Natural killer cell (primary cell): ENCODE measurements at regions not wholly inside any gene's neighbourhood (a gene's known extent, or its start where the extent isn't known, plus 50 kb on each side); places are given as distances from the start of the nearest gene placed in this dataset.

ENCODE experiments used
- ATAC-seq, 3 donors: fragments of 150-1000 bp in 2 of 3; fragments of 200-7000 bp in 1 of 3; cut with Tn5 transposase; 1 replicate in 1 of 3; 2 replicates in 2 of 3; pipeline ENCODE4 v1.10.0; 2021; ENCODE audit warnings: mild to moderate bottlenecking in 2 of 3, moderate library complexity in 2 of 3
- DNase-seq, 2 donors: peaks; one replicate each; pipeline versions ENCODE4 v3.0.0 to v3.0.0-alpha.2; 2013 to 2021; ENCODE audit warnings: mixed read lengths in 1 of 2
- H3K27ac ChIP-seq: one replicate; pipeline ENCODE4 v1.5.1; 2013; ENCODE audit warnings: mild to moderate bottlenecking, low read length
- H3K27me3 ChIP-seq: one replicate; pipeline ENCODE4 v1.6.1; 2013; ENCODE audit warnings: low read length; ENCODE audit not compliant: control insufficient read depth, insufficient read depth
- H3K36me3 ChIP-seq: one replicate; pipeline ENCODE4 v1.6.1; 2013; ENCODE audit warnings: low read length; ENCODE audit not compliant: control insufficient read depth, insufficient read depth
- H3K4me1 ChIP-seq: one replicate; pipeline ENCODE4 v1.6.1; 2013; ENCODE audit warnings: low read length; ENCODE audit not compliant: control insufficient read depth, insufficient read depth
- H3K4me3 ChIP-seq: one replicate; pipeline ENCODE4 v1.5.1; 2013; ENCODE audit warnings: low read length
- H3K9me3 ChIP-seq: one replicate; pipeline ENCODE4 v1.6.1; 2013; ENCODE audit warnings: low read length; ENCODE audit not compliant: control insufficient read depth, insufficient read depth
- H3K27ac Mint-ChIP-seq, 2 donors: one replicate each; pipeline ENCODE4 v1.8.0; 2022; ENCODE audit warnings: mild to moderate bottlenecking in 2 of 2, mixed read lengths in 2 of 2, moderate library complexity in 1 of 2
- H3K27me3 Mint-ChIP-seq, 2 donors: one replicate each; pipeline ENCODE4 v1.8.0; 2022; ENCODE audit warnings: low read depth in 2 of 2, mixed read lengths in 2 of 2
- H3K36me3 Mint-ChIP-seq: one replicate; pipeline ENCODE4 v1.8.0; 2022; ENCODE audit warnings: mixed read lengths
- H3K4me1 Mint-ChIP-seq, 2 donors: one replicate each; pipeline ENCODE4 v1.8.0; 2022; ENCODE audit warnings: mixed read lengths in 2 of 2
- H3K4me3 Mint-ChIP-seq: one replicate; pipeline ENCODE4 v1.8.0; 2022; ENCODE audit warnings: mild to moderate bottlenecking, moderate library complexity, mixed read lengths
- H3K9me3 Mint-ChIP-seq, 2 donors: one replicate each; pipeline ENCODE4 v1.8.0; 2022; ENCODE audit warnings: mixed read lengths in 2 of 2
- WGBS: methylation state at CpG from one replicate; pipeline ENCODE4 v1.1.7; 2013; ENCODE audit warnings: missing lambda C conversion rate; ENCODE audit not compliant: insufficient coverage; 5-methylcytosine and 5-hydroxymethylcytosine counted together
- intact Hi-C: fragments of 100-400 bp; cut with micrococcal nuclease; formaldehyde crosslinking; loops from one replicate; pipeline ENCODE4 v1.14.2; 2022
- TF ChIP-seq, protein P1 (sequence below): fragments of 200-600 bp; IDR thresholded peaks from one replicate; pipeline ENCODE4 v1.8.0; 2022; ENCODE audit warnings: antibody characterized with exemption

DNA sequence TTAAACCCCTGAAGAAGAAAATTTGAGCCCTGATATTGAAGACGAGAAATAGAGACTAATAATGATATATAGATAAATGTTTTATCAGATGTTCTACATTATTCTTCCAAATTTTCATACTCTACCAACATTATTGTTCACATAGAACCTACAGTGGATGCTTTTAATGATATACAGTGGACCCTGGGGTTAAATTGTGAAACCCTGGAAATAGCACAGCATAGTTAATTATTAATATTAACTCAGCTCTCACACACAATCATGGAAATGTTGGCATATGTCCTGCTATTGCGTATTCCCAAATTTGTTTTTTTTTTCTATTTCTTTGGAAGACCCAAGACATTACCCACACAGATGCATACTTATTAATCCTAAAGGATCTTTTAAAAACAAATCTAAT lies 579.9 kb downstream of the CCDC85A start:
- TF ChIP-seq, protein P1, sequence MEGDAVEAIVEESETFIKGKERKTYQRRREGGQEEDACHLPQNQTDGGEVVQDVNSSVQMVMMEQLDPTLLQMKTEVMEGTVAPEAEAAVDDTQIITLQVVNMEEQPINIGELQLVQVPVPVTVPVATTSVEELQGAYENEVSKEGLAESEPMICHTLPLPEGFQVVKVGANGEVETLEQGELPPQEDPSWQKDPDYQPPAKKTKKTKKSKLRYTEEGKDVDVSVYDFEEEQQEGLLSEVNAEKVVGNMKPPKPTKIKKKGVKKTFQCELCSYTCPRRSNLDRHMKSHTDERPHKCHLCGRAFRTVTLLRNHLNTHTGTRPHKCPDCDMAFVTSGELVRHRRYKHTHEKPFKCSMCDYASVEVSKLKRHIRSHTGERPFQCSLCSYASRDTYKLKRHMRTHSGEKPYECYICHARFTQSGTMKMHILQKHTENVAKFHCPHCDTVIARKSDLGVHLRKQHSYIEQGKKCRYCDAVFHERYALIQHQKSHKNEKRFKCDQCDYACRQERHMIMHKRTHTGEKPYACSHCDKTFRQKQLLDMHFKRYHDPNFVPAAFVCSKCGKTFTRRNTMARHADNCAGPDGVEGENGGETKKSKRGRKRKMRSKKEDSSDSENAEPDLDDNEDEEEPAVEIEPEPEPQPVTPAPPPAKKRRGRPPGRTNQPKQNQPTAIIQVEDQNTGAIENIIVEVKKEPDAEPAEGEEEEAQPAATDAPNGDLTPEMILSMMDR = no peak
- Histone ChIP-seq H3K9me3 (no peaks in the 10 kb centered on the region), H3K4me1 (no peaks in the 10 kb centered on the region), H3K27me3 (no peaks in the 10 kb centered on the region), H3K4me3 (no peak overlapping the region), H3K27ac (no peak overlapping the region), H3K36me3 (no peaks in the 10 kb centered on the region)
- ATAC-seq (no peak), DNase-seq (no peak)
- H3K4me3 Mint-ChIP-seq = no peak overlapping the region
- no peak overlapping the region for H3K27ac Mint-ChIP-seq
- H3K36me3 Mint-ChIP-seq = no peaks in the 10 kb centered on the region
- intact Hi-C loops = no loop called here
- no peaks in the 10 kb centered on the region for H3K4me1 Mint-ChIP-seq
- H3K9me3 Mint-ChIP-seq = peaks cover 2 to 18% of the 10 kb centered on the region in 2 donors
- WGBS = no CpG with 5 or more reads among the region's 2 CpGs
- no peaks in the 10 kb centered on the region for H3K27me3 Mint-ChIP-seq

GRCh38 chr2:56768973-56769372 lies 585.2 kb downstream of the CCDC85A start:
- Histone ChIP-seq H3K4me3 (no peak overlapping the region), H3K36me3 (no peaks in the 10 kb centered on the region), H3K27ac (no peak overlapping the region), H3K9me3 (no peaks in the 10 kb centered on the region), H3K4me1 (no peaks in the 10 kb centered on the region), H3K27me3 (no peaks in the 10 kb centered on the region)
- Mint-ChIP-seq H3K36me3 (no peaks in the 10 kb centered on the region), H3K4me3 (no peak overlapping the region), H3K9me3 (peaks cover 8 to 20% of the 10 kb centered on the region in 2 donors), H3K4me1 (no peaks in the 10 kb centered on the region), H3K27ac (no peak overlapping the region), H3K27me3 (no peaks in the 10 kb centered on the region)
- TF ChIP-seq, protein P1 = no peak
- intact Hi-C loops = no loop called here
- DNase-seq (no peak), ATAC-seq (no peak)

DNA sequence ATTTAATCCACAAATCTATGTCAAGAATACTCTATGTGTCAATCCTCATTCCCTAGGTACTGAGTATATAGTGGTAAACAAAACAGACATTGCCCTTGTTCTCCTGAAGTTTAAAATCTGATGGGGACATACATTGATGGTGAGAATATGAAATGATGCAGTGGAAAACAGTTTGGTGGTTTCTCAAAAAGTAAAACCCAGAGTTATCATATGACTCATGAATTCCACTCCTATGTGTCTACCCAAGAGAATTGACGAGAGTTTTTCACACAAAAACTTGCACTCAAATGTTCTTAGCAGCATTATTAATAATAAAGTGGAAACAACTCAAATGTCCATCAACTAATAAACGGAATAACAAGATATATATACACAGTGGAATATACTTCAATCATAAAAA lies 586.7 kb downstream of the CCDC85A start:
- Histone ChIP-seq H3K27me3 (no peaks in the 10 kb centered on the region), H3K36me3 (no peaks in the 10 kb centered on the region), H3K4me3 (no peak overlapping the region), H3K27ac (no peak overlapping the region), H3K9me3 (no peaks in the 10 kb centered on the region), H3K4me1 (no peaks in the 10 kb centered on the region)
- DNase-seq = no peak
- Mint-ChIP-seq H3K9me3 (peaks cover 8 to 20% of the 10 kb centered on the region in 2 donors), H3K27ac (no peak overlapping the region), H3K27me3 (no peaks in the 10 kb centered on the region), H3K36me3 (no peaks in the 10 kb centered on the region), H3K4me3 (no peak overlapping the region), H3K4me1 (no peaks in the 10 kb centered on the region)
- WGBS = no CpG with 5 or more reads among the region's 2 CpGs
- intact Hi-C loops = no loop called here
- TF ChIP-seq, protein P1 = no peak
- no peak for ATAC-seq

DNA sequence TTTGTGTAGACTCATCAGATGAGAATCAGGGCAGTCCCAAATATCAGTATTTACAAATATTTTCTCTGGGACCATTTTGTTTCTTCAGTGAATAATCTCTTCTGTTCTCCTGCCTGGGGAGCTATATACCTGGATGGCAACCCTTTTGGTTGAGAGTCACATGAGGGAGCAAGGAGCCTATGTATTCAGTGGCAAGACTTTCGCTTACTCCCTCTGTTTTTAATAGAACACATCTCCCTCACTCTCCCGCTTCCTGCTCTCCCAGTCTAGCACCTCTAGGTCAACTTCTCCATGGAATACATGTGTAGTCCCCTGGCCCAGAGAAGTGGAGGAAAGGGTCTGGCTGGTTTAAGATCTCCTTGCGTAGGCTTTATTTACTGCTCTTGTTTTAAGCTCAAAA lies 600.3 kb downstream of the CCDC85A start:
- Mint-ChIP-seq H3K4me1 (no peaks in the 10 kb centered on the region), H3K4me3 (no peak overlapping the region), H3K9me3 (peaks cover 12 to 19% of the 10 kb centered on the region in 2 donors), H3K27ac (no peak overlapping the region), H3K36me3 (peaks cover 11% of the 10 kb centered on the region), H3K27me3 (no peaks in the 10 kb centered on the region)
- DNase-seq (no peak), ATAC-seq (no peak)
- Histone ChIP-seq H3K9me3 (no peaks in the 10 kb centered on the region), H3K36me3 (no peaks in the 10 kb centered on the region), H3K27me3 (no peaks in the 10 kb centered on the region), H3K27ac (no peak overlapping the region), H3K4me3 (no peak overlapping the region), H3K4me1 (no peaks in the 10 kb centered on the region)
- 92% methylated on average over 2 of the region's 3 CpGs for WGBS
- intact Hi-C loops = no loop called here
- TF ChIP-seq, protein P1 = no peak
